Liver (tissue), 3 donors: ENCODE measurements at regions not wholly inside any gene's neighbourhood (a gene's known extent, or its start where the extent isn't known, plus 50 kb on each side); places are given as distances from the start of the nearest gene placed in this dataset.

Experiments used
- EGR1 ChIP-seq, 2 donors: IDR thresholded peaks; 2 replicates each; pipeline ENCODE4 v1.6.1; 2016 to 2018; ENCODE audit warnings: antibody characterized with exemption in 2 of 2, low read depth in 2 of 2
- FOXA1 ChIP-seq: IDR thresholded peaks from 2 replicates; pipeline ENCODE4 v1.6.1; 2016; ENCODE audit warnings: antibody characterized with exemption
- HNF4A ChIP-seq, 2 donors: conservative IDR thresholded peaks; 2 replicates each; pipeline ENCODE4 v1.6.1; 2016; ENCODE audit warnings: antibody characterized with exemption in 2 of 2, mild to moderate bottlenecking in 2 of 2
- JUND ChIP-seq, 2 donors: IDR thresholded peaks; 2 replicates each; pipeline ENCODE4 v1.6.1; 2016; ENCODE audit warnings: antibody characterized with exemption in 2 of 2
- RAD21 ChIP-seq, 2 donors: IDR thresholded peaks; 2 replicates each; pipeline ENCODE4 v1.6.1; 2016; ENCODE audit warnings: antibody characterized with exemption in 2 of 2, mild to moderate bottlenecking in 2 of 2
- RXRA ChIP-seq, 2 donors: IDR thresholded peaks; 2 replicates each; pipeline ENCODE4 v1.6.1; 2017 to 2018; ENCODE audit warnings: antibody characterized with exemption in 2 of 2, mild to moderate bottlenecking in 1 of 2
- SP1 ChIP-seq: IDR thresholded peaks from 2 replicates; pipeline ENCODE4 v1.6.1; 2018; ENCODE audit warnings: antibody characterized with exemption, mild to moderate bottlenecking
- TAF1 ChIP-seq: conservative IDR thresholded peaks from 2 replicates; pipeline ENCODE4 v1.6.1; 2016; ENCODE audit warnings: antibody characterized with exemption, mild to moderate bottlenecking
- TF ChIP-seq, protein P1 (sequence below): fragments of 150-350 bp; IDR thresholded peaks from 2 replicates; pipeline ENCODE4 v1.5.1; 2017; ENCODE audit warnings: improper control_type of control experiment, low read depth, low read length; ENCODE audit not compliant: missing input control
- TF ChIP-seq, protein P2 (sequence below): IDR thresholded peaks from 2 replicates; pipeline ENCODE4 v1.6.1; 2016; ENCODE audit warnings: antibody characterized with exemption
- TF ChIP-seq, protein P3 (sequence below): IDR thresholded peaks from 2 replicates; pipeline ENCODE4 v1.6.1; 2016; ENCODE audit warnings: antibody characterized with exemption
- donor health status: healthy.
- donor health status: healthy.

DNA sequence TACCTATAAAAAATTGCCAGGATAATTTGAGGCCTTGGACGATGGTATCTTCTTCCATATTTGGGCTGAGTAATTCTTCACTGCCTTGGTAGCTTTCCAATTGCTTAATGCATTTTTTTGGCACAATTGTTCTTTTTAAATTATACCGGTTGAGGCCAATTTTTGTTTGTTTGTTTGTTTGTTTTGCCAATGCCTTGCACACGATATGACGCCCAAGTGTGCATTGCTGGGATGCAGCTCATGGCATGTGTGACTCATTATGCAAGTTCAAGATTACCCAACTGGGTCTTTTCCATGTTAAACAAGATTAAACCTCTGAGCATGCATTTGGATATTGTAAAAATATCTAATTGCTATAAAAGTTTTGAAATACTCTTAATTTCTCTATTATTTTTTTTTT is 71.1 kb upstream of the KCNIP4 start:
- TF ChIP-seq, protein P1, sequence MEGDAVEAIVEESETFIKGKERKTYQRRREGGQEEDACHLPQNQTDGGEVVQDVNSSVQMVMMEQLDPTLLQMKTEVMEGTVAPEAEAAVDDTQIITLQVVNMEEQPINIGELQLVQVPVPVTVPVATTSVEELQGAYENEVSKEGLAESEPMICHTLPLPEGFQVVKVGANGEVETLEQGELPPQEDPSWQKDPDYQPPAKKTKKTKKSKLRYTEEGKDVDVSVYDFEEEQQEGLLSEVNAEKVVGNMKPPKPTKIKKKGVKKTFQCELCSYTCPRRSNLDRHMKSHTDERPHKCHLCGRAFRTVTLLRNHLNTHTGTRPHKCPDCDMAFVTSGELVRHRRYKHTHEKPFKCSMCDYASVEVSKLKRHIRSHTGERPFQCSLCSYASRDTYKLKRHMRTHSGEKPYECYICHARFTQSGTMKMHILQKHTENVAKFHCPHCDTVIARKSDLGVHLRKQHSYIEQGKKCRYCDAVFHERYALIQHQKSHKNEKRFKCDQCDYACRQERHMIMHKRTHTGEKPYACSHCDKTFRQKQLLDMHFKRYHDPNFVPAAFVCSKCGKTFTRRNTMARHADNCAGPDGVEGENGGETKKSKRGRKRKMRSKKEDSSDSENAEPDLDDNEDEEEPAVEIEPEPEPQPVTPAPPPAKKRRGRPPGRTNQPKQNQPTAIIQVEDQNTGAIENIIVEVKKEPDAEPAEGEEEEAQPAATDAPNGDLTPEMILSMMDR: no peak
- TF ChIP-seq, protein P2, sequence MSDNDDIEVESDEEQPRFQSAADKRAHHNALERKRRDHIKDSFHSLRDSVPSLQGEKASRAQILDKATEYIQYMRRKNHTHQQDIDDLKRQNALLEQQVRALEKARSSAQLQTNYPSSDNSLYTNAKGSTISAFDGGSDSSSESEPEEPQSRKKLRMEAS: no peak
- TF ChIP-seq TAF1: no peak
- TF ChIP-seq EGR1 (IDR thresholded peaks at IDR 0.05; ENCODE audit: low read depth in 2 of 2): no peak
- no peak for TF ChIP-seq RXRA (IDR thresholded peaks at IDR 0.05)
- no peak for TF ChIP-seq SP1
- no peak for TF ChIP-seq HNF4A (conservative IDR thresholded peaks at IDR 0.05)
- TF ChIP-seq, protein P3, sequence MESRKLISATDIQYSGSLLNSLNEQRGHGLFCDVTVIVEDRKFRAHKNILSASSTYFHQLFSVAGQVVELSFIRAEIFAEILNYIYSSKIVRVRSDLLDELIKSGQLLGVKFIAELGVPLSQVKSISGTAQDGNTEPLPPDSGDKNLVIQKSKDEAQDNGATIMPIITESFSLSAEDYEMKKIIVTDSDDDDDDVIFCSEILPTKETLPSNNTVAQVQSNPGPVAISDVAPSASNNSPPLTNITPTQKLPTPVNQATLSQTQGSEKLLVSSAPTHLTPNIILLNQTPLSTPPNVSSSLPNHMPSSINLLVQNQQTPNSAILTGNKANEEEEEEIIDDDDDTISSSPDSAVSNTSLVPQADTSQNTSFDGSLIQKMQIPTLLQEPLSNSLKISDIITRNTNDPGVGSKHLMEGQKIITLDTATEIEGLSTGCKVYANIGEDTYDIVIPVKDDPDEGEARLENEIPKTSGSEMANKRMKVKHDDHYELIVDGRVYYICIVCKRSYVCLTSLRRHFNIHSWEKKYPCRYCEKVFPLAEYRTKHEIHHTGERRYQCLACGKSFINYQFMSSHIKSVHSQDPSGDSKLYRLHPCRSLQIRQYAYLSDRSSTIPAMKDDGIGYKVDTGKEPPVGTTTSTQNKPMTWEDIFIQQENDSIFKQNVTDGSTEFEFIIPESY: no peak
- TF ChIP-seq RAD21 (IDR thresholded peaks at IDR 0.05): no peak
- TF ChIP-seq FOXA1: no peak
- no peak for TF ChIP-seq JUND (IDR thresholded peaks at IDR 0.05)
